ENCODE measurements at regions not wholly inside any gene's neighbourhood (a gene's known extent, or its start where the extent isn't known, plus 50 kb on each side); places are given as distances from the start of the nearest gene placed in this dataset.

- no peak for TF ChIP-seq CTCF (IDR thresholded peaks at IDR 0.05)
- TF ChIP-seq EP300 (IDR thresholded peaks at IDR 0.05; ENCODE audit: low read depth): no peak
- TF ChIP-seq POLR2A (IDR thresholded peaks at IDR 0.05): no peak
- no peak for TF ChIP-seq POLR2AphosphoS5 (IDR thresholded peaks at IDR 0.05)
Measured at GRCh38 chr18:41809652-41810051, 145.4 kb upstream of the PIK3C3 start.
